ENCODE measurements at regions not wholly inside any gene's neighbourhood (a gene's known extent, or its start where the extent isn't known, plus 50 kb on each side); places are given as distances from the start of the nearest gene placed in this dataset.

DNA sequence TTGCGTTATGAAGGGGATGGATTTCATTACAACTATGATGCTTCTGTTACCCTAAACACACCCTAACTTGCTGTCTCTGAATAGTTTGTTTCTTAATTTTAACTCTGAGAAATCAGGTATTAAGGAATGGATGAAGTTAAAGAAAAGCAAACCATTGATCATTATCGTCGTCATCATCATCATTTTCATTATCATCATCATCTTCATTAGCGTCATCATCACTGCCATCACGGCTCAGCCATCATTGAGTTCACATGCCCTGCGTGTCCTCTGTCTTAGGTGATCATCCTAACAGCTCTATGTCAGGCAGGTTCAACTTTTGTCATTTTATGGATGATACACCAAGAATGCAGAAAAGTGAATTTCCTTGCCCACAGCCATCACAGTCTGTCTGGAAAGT lies 477.5 kb upstream of the EEF2KMT start:
- H3K4me1 Mint-ChIP-seq (ENCODE audit: unreplicated experiment) = no peaks in the 10 kb centered on the region
- TF ChIP-seq, protein P1, sequence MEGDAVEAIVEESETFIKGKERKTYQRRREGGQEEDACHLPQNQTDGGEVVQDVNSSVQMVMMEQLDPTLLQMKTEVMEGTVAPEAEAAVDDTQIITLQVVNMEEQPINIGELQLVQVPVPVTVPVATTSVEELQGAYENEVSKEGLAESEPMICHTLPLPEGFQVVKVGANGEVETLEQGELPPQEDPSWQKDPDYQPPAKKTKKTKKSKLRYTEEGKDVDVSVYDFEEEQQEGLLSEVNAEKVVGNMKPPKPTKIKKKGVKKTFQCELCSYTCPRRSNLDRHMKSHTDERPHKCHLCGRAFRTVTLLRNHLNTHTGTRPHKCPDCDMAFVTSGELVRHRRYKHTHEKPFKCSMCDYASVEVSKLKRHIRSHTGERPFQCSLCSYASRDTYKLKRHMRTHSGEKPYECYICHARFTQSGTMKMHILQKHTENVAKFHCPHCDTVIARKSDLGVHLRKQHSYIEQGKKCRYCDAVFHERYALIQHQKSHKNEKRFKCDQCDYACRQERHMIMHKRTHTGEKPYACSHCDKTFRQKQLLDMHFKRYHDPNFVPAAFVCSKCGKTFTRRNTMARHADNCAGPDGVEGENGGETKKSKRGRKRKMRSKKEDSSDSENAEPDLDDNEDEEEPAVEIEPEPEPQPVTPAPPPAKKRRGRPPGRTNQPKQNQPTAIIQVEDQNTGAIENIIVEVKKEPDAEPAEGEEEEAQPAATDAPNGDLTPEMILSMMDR (conservative IDR thresholded peaks at IDR 0.05) = no peak
- H3K9me3 Mint-ChIP-seq = no peaks in the 10 kb centered on the region
- DNase-seq (ENCODE audit: extremely low spot score, unreplicated experiment) = no peak
- H3K27me3 Mint-ChIP-seq = peaks cover 32% of the 10 kb centered on the region
- no peak overlapping the region for H3K4me3 Mint-ChIP-seq
- H3K27ac Mint-ChIP-seq = no peak overlapping the region
- no peaks in the 10 kb centered on the region for H3K36me3 Mint-ChIP-seq

DNA sequence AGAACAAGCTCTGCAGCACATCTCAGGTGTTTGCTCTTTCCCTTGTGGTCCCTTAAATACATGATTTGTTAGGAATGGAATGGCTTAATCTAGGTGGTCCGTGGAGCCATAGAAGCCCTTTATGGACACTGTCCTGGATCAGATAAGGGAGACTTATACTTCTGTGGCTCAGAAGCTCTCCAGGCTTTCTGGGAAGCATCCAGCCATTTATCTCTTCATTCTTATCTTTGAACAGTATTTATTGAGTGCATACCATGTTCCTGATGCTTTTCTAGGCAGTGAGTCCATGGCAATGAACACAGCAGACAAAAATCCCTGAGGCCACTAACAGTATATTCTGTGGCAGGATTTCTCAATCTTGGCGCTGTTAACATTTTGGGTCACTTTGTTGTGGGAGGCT lies 474.5 kb upstream of the EEF2KMT start:
- no peaks in the 10 kb centered on the region for H3K9me3 Mint-ChIP-seq
- H3K4me1 Mint-ChIP-seq (ENCODE audit: unreplicated experiment) = no peaks in the 10 kb centered on the region
- H3K27ac Mint-ChIP-seq = no peak overlapping the region
- H3K27me3 Mint-ChIP-seq = peaks cover 24% of the 10 kb centered on the region
- DNase-seq (ENCODE audit: extremely low spot score, unreplicated experiment) = no peak
- no peak overlapping the region for H3K4me3 Mint-ChIP-seq
- no peaks in the 10 kb centered on the region for H3K36me3 Mint-ChIP-seq
- TF ChIP-seq, protein P1 (conservative IDR thresholded peaks at IDR 0.05) = no peak

DNA sequence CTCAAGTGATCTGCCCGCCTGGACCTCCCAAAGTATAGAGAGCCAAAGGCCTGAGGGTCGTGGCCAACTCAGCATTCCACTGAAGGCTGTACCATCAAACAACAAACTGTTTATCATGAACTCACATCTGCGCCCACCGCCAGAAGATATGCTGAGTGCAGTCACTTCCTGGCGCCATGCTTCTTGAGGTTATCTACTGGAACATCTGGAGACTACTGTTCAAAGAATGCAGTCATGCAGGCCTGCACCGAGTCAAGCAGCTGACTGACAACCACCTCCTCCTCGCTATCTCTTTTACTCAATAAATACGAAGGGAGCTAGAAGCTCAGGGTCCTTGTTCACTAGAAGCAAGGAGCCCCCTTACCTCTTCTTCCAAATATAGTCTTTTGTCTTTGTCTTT lies 473.9 kb upstream of the EEF2KMT start:
- TF ChIP-seq, protein P1 (conservative IDR thresholded peaks at IDR 0.05) = no peak
- Mint-ChIP-seq H3K4me1 (ENCODE audit: unreplicated experiment) (no peaks in the 10 kb centered on the region), H3K36me3 (no peaks in the 10 kb centered on the region), H3K9me3 (no peaks in the 10 kb centered on the region), H3K4me3 (no peak overlapping the region), H3K27ac (no peak overlapping the region), H3K27me3 (peaks cover 18% of the 10 kb centered on the region)
- no peak for DNase-seq (ENCODE audit: extremely low spot score, unreplicated experiment)

DNA sequence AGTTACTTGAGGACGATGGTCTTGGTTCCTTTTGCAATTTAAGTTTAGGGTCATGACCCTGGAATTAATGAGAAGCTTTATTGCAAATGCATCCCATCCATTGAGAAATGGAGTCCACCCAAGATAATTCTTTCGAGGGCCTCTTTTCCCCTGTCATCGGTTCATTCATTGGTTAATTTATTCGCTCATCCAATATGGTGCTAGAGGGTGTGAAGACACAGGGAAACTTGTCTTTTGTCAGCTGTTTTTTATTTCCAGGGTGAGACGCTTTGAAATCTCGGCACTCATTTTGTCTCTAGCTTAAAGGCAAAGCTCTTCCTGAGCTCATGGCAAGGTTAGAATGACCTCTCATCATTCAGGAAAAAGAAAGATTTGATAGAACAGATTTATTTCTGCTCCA lies 464.2 kb upstream of the EEF2KMT start:
- Mint-ChIP-seq H3K36me3 (no peaks in the 10 kb centered on the region), H3K9me3 (no peaks in the 10 kb centered on the region), H3K27me3 (peaks cover 4% of the 10 kb centered on the region), H3K4me1 (ENCODE audit: unreplicated experiment) (no peaks in the 10 kb centered on the region), H3K4me3 (no peak overlapping the region), H3K27ac (no peak overlapping the region)
- TF ChIP-seq, protein P1 (conservative IDR thresholded peaks at IDR 0.05) = no peak
- DNase-seq (ENCODE audit: extremely low spot score, unreplicated experiment) = no peak

DNA sequence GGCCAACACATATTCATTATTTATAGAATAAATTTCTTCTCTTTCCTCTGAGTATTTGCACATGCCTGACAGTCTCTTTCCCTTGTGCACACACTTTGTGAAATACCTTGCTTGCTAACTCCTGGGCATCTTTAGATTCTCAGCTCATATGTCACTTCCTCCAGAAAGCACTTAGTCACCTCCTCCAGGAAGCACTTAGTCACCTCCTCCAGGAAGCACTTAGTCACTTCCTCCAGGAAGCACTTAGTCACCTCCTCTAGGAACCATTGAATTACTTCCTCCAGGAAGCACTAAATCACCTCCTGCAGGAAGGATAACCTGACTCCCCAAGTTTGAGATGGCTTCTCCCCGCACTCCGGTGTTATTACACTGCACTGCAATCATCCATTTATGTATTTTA lies 462.5 kb upstream of the EEF2KMT start:
- Mint-ChIP-seq H3K9me3 (no peaks in the 10 kb centered on the region), H3K27ac (no peak overlapping the region), H3K36me3 (no peaks in the 10 kb centered on the region), H3K4me3 (no peak overlapping the region), H3K27me3 (peaks cover 10% of the 10 kb centered on the region), H3K4me1 (ENCODE audit: unreplicated experiment) (no peaks in the 10 kb centered on the region)
- DNase-seq (ENCODE audit: extremely low spot score, unreplicated experiment) = no peak
- TF ChIP-seq, protein P1 (conservative IDR thresholded peaks at IDR 0.05) = no peak

DNA sequence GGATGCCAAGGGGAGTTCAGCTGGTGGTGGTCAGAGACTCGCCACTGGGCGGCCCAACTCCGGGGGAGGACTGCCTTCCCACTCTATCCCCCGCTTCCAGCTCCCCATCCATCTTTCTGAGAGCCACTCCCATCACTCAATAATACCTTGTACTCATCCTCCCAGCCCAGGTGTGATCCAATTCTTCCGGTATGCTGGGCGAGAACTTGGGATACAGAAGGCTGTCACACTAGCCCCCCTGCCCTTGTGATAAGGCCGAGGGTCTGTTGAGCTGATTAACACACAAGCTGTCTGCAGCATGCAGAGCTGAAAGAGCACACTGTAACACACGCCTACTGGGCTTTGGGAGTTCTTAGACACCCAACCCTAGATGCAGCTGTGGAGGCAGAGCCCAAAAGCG lies 460.4 kb upstream of the EEF2KMT start:
- H3K4me3 Mint-ChIP-seq = no peak overlapping the region
- H3K4me1 Mint-ChIP-seq (ENCODE audit: unreplicated experiment) = no peaks in the 10 kb centered on the region
- no peaks in the 10 kb centered on the region for H3K9me3 Mint-ChIP-seq
- TF ChIP-seq, protein P1 (conservative IDR thresholded peaks at IDR 0.05) = no peak
- peaks cover 10% of the 10 kb centered on the region for H3K27me3 Mint-ChIP-seq
- DNase-seq (ENCODE audit: extremely low spot score, unreplicated experiment) = no peak
- H3K36me3 Mint-ChIP-seq = no peaks in the 10 kb centered on the region
- H3K27ac Mint-ChIP-seq = no peak overlapping the region
